HG02642 (cell line): ENCODE measurements at regions not wholly inside any gene's neighbourhood (a gene's known extent, or its start where the extent isn't known, plus 50 kb on each side); places are given as distances from the start of the nearest gene placed in this dataset.
"Not testable (repeated sequence)": the region's sequence is repeated elsewhere in the genome, so short reads cannot be mapped to it uniquely, and the experiment has no call there.

Experiments used
- ATAC-seq: cut with Tn5 transposase; IDR thresholded peaks from one replicate; pipeline ENCODE4 v1.9.1; 2021; ENCODE audit warnings: mild to moderate bottlenecking; ENCODE audit not compliant: unreplicated experiment, poor library complexity

GRCh38 chrX:53883196-53883595 is 161.1 kb downstream of the PHF8 start:
- no peak for ATAC-seq

- no peak for ATAC-seq
Observed at GRCh38 chrX:53882331-53882730, 161.9 kb downstream of the PHF8 start.

DNA sequence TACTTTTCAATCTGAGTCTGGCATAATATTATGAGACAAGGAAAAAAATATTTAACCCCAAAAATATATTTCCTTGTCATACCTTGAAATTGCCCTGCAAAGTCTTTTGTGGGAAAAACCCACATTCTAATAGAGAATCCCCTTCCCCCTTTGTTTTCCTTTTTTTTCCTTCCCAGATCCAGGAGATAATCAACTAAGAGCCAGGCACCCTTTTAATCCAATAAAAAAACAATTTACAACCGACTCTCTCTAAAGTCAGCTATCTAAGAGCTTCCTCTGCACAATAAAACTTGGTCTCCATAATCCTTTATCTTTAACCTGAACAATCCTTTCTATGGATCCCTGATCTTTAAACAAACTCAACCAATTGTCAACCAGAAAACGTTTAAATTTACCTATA is 163.5 kb downstream of the PHF8 start:
- ATAC-seq = not testable (repeated sequence)

DNA sequence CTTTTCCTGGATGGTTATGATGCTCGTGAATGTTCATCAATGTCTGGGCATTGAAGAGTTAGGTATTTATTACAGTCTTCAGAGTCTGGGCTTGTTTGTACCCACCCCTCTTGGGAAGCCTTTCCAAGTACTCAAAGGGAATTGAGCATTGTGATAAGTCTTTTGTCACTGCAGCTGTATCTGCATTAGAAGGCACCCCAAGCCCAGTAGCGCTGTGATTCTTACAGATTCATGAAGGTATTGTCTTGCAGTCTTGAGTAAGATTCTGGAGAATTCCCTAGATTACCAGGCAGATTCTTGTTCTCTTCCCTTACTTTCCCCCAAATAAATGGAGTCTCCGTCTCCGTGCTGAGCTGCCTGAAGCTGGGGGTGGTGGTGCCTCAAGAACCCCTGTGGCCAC is 173.4 kb upstream of the HUWE1 start:
- no peak for ATAC-seq

GRCh38 chrX:53831662-53832635 is 145.4 kb upstream of the HUWE1 start:
- peak; percentile 72 for ATAC-seq

- ATAC-seq = no peak
Observed at GRCh38 chrX:53824686-53825085, 138.2 kb upstream of the HUWE1 start.

GRCh38 chrX:53818115-53818514 is 131.6 kb upstream of the HUWE1 start:
- not testable (repeated sequence) for ATAC-seq

DNA sequence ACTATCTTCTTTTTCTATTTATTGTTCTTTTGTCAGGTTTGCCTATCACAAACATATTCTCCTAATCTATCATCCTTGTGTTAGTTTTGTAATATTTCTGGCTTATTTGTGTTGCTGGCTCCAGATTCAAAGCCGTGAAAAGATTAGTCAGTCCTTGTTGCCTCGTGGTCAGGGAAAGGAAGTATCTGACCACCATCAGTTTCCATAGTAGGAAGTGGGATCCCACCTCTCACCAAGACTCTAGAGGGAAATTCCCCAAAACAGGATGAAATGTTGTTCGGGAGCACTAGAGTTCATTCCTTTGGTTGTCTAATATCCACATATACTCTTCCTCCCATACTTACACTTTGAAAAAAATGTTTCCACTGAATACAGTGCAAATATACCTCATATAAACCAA is 131.0 kb upstream of the HUWE1 start:
- ATAC-seq = no peak

DNA sequence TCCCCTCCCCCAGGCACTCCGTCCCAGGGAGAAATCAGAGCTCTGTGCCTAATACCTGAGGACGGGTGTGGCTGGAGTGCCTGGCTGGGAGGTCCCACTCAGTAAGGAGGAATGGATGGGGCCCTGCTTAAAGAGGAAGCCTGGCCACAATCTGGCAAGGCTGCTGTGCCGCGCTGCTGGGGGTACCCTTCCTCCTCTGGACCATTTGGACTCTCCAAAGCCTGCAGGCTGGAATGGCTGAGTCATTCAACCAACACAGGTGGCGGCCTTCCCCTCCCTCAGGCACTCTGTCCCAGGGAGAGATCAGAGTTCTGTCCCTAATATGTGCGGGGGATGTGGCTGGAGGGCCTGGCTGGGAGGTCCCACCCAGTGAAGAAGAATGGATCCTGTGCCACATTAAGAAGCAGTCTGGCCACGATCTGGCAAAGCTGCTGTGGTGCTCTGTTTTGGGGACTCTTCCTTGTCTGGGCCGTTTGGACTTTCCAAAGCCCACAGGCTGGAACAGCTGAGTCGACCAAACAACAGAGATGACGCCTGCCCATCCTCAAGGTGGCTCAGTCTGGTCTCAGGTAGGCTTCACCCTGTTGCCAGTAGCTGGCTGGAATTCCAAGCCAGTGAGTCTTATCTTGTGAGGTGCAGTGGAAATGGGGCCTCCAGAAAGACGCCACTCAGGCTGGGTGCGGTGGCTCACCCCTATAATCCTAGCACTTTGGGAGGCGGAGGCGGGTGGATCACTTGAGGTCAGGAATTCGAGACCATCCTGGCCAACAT is 127.3 kb upstream of the HUWE1 start:
- ATAC-seq = no peak

DNA sequence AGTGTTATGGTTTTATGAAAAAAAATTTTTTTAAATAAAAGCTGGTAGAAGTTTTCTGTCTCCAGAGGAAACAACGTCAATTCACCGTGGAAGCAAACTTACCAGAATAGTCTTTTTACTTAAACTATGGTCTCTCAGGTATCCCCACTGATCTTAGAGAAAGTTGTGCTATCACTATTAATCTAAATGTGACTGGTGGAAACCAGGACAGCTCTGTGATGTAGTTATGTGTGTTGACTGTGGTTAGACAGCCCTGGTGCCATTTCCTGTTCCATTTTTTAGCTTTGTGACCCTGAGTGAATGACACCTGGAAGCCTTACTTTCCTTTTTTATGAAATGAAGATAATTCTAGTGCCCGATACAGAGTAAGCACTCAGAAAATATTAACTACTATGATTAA is 111.8 kb upstream of the HUWE1 start:
- no peak for ATAC-seq

GRCh38 chrX:53795576-53795975 is 109.1 kb upstream of the HUWE1 start:
- ATAC-seq = no peak

GRCh38 chrX:53794181-53794580 is 107.7 kb upstream of the HUWE1 start:
- ATAC-seq = no peak

DNA sequence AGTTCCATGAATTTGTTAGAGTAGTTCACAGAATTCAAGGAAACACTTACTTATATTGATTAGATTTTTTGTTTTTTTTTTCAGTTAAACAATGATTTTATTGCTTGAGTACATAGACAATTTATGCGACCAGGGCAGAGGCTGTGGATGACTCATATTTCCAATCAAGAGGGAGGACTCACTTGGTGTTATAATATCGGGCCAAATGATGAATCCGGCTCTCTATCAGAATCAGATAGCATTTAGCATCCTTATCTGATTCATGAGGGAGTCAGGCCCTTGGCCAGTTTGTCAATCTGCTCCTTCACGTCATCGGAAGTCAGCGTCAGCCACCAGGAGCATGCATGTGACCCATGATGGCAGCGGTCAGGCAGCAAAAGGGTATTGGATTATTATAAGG is 82.3 kb upstream of the HUWE1 start:
- no peak for ATAC-seq

DNA sequence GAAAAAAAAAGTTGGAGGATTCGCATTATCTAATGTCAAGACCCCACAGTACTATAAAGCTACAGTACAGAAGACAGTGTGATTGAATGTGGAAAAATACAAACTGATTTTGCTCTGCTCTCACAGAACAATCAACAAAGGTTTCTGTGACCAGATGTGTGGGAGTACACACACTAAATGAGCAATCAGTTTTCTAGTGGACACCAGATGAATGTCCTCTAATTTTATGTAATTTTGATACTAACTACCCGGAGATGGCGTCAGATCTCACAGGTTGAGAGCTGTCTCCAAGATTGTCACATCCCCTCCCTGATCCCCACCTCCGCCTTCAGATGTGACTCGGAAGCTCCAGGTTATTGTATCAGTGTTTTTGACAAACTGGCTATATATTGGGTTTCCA is 81.9 kb upstream of the HUWE1 start:
- no peak for ATAC-seq

- ATAC-seq = no peak
Observed at GRCh38 chrX:53767544-53767943, 81.0 kb upstream of the HUWE1 start.

DNA sequence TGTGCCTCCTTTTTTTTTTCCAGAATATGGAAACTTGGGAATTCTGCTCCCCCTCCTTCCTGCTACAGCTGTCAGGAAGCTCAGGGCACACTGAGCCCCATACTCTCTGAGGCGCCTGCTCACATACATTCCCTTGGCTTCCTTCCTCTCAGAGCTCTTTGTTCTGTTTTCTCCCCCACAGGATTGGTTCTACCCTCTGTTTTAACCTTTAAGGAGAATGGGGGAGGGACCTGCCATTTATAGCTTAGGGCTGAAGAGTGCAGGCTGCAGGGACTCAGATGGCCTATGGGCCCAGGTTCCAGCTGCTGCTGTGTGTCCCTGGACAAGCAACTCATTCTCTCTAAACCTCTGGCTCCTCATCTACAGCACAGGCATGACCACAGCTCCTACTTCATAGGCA is 70.7 kb upstream of the HUWE1 start:
- not testable (repeated sequence) for ATAC-seq

DNA sequence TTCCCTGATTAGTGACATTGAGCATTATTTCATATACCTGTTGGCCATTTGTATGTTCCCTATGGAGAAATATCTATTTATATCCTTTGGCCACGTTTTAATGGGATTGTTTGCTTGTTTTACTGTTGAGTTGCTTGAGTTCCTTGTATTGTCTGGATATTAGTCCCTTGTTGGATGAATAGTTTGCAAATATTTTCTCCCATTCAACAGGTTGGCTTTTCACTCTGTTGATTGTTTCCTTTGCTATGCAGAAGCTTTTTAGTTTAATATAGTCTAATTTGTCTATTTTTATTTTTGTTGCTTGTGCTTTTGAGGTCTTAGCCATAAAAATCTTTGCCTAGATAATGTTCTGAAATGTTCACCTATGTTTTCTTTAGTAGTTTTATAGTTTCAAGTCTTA is 60.2 kb upstream of the HUWE1 start:
- ATAC-seq = no peak

GRCh38 chrX:53743244-53743643 is 56.7 kb upstream of the HUWE1 start:
- no peak for ATAC-seq

- no peak for ATAC-seq
Observed at GRCh38 chrX:53738370-53738906, 51.9 kb upstream of the HUWE1 start.
